MM.1S (cell line): ENCODE measurements at regions not wholly inside any gene's neighbourhood (a gene's known extent, or its start where the extent isn't known, plus 50 kb on each side); places are given as distances from the start of the nearest gene placed in this dataset.

ENCODE experiments used
- DNase-seq: peaks from one replicate; pipeline ENCODE4 v3.0.0-alpha.2; 2015
- H2AFZ ChIP-seq: fragments of 300-600 bp; sonication (generic); 2 replicates; pipeline ENCODE4 v1.6.0; 2016; ENCODE audit warnings: antibody characterized with exemption, low read length
- H3F3A ChIP-seq: fragments of 300-600 bp; sonication (generic); 2 replicates; pipeline ENCODE4 v1.6.1; 2016; ENCODE audit warnings: mild to moderate bottlenecking, antibody characterized with exemption, low read length, moderate library complexity, mixed read lengths; ENCODE audit not compliant: insufficient read depth
- H3K27ac ChIP-seq: fragments of 300-600 bp; sonication (generic); 2 replicates; pipeline ENCODE4 v1.5.1; 2016; ENCODE audit warnings: mild to moderate bottlenecking, low read length
- H3K27me3 ChIP-seq: fragments of 300-600 bp; sonication (generic); replicated peaks from 2 replicates; pipeline ENCODE4 v1.6.0; 2016; ENCODE audit warnings: low read length; ENCODE audit not compliant: insufficient read depth
- H3K36me3 ChIP-seq: fragments of 300-600 bp; sonication (generic); replicated peaks from 2 replicates; pipeline ENCODE4 v1.6.1; 2016; ENCODE audit warnings: mild to moderate bottlenecking, low read length, mixed read lengths; ENCODE audit not compliant: insufficient read depth
- H3K4me1 ChIP-seq: fragments of 300-600 bp; sonication (generic); 2 replicates; pipeline ENCODE4 v1.6.1; 2016; ENCODE audit warnings: low read length, mixed read lengths
- H3K4me2 ChIP-seq: fragments of 300-600 bp; sonication (generic); 2 replicates; pipeline ENCODE4 v1.6.0; 2016; ENCODE audit warnings: low read depth, low read length
- H3K4me3 ChIP-seq: fragments of 300-600 bp; sonication (generic); 2 replicates; pipeline ENCODE4 v1.5.1; 2016; ENCODE audit warnings: low read length, mixed read lengths
- H3K79me2 ChIP-seq: fragments of 300-600 bp; sonication (generic); 2 replicates; pipeline ENCODE4 v1.6.1; 2016; ENCODE audit warnings: mixed run types, low read length, mixed read lengths
- H3K9ac ChIP-seq: fragments of 300-600 bp; sonication (generic); 2 replicates; pipeline ENCODE4 v1.6.1; 2016; ENCODE audit warnings: low read length, mixed read lengths
- H3K9me2 ChIP-seq: fragments of 300-600 bp; sonication (generic); replicated peaks from 2 replicates; pipeline ENCODE4 v1.6.1; 2016; ENCODE audit warnings: mild to moderate bottlenecking, low read length, mixed read lengths; ENCODE audit not compliant: insufficient read depth
- H3K9me3 ChIP-seq: fragments of 300-600 bp; sonication (generic); replicated peaks from 2 replicates; pipeline ENCODE4 v1.6.1; 2016; ENCODE audit warnings: mild to moderate bottlenecking, low read length, mixed read lengths; ENCODE audit not compliant: insufficient read depth
- H4K20me1 ChIP-seq: fragments of 300-600 bp; sonication (generic); 2 replicates; pipeline ENCODE4 v1.6.1; 2016; ENCODE audit warnings: mild to moderate bottlenecking, low read length, moderate library complexity, mixed read lengths; ENCODE audit not compliant: insufficient read depth
- EZH2 ChIP-seq: fragments of 300-600 bp; sonication (generic); optimal IDR thresholded peaks from 2 replicates; pipeline ENCODE3; 2017; ENCODE audit warnings: low read depth, mild to moderate bottlenecking, antibody characterized with exemption, low read length, mixed read lengths
- EZH2phosphoT487 ChIP-seq: fragments of 300-600 bp; sonication (generic); IDR thresholded peaks from 2 replicates; pipeline ENCODE4 v1.6.1; 2018; ENCODE audit warnings: antibody characterized with exemption, low read length
- TF ChIP-seq, protein P1 (sequence below): fragments of 300-600 bp; sonication (generic); IDR thresholded peaks from 2 replicates; pipeline ENCODE4 v1.5.1; 2016; ENCODE audit warnings: antibody characterized with exemption, low read length, mixed read lengths

- H3K27me3 ChIP-seq, result no peaks in the 10 kb centered on the region
- H3K9me3 ChIP-seq, result no peaks in the 10 kb centered on the region
- H2AFZ ChIP-seq, result no peak overlapping the region
- no peaks in the 10 kb centered on the region for H4K20me1 ChIP-seq
- H3K9ac ChIP-seq, result no peak overlapping the region
- H3K79me2 ChIP-seq, result no peaks in the 10 kb centered on the region
- DNase-seq, result no peak
- no peak overlapping the region for H3K4me2 ChIP-seq
- no peaks in the 10 kb centered on the region for H3K36me3 ChIP-seq
- TF ChIP-seq, protein P1, sequence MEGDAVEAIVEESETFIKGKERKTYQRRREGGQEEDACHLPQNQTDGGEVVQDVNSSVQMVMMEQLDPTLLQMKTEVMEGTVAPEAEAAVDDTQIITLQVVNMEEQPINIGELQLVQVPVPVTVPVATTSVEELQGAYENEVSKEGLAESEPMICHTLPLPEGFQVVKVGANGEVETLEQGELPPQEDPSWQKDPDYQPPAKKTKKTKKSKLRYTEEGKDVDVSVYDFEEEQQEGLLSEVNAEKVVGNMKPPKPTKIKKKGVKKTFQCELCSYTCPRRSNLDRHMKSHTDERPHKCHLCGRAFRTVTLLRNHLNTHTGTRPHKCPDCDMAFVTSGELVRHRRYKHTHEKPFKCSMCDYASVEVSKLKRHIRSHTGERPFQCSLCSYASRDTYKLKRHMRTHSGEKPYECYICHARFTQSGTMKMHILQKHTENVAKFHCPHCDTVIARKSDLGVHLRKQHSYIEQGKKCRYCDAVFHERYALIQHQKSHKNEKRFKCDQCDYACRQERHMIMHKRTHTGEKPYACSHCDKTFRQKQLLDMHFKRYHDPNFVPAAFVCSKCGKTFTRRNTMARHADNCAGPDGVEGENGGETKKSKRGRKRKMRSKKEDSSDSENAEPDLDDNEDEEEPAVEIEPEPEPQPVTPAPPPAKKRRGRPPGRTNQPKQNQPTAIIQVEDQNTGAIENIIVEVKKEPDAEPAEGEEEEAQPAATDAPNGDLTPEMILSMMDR, result no peak
- TF ChIP-seq EZH2 (no peak), EZH2phosphoT487 (no peak)
- H3K4me3 ChIP-seq, result no peak overlapping the region
- H3F3A ChIP-seq, result no peaks in the 10 kb centered on the region
- no peak overlapping the region for H3K27ac ChIP-seq
- H3K4me1 ChIP-seq, result no peaks in the 10 kb centered on the region
- H3K9me2 ChIP-seq, result no peaks in the 10 kb centered on the region
These were observed 568.7 kb upstream of the MGMT start for GRCh38 chr10:128898133-128898915.

- Histone ChIP-seq H3K9ac (no peak overlapping the region), H4K20me1 (no peaks in the 10 kb centered on the region)
These were observed 568.2 kb upstream of the MGMT start for GRCh38 chr10:128898916-128899195.

GRCh38 chr10:128900456-128900855 lies 566.6 kb upstream of the MGMT start:
- no peak for DNase-seq

More at GRCh38 chr10:128898916-128899195, 568.2 kb upstream of the MGMT start:
- H3K27me3 ChIP-seq, result no peaks in the 10 kb centered on the region
- H3K4me2 ChIP-seq, result no peak overlapping the region
- no peaks in the 10 kb centered on the region for H3K9me3 ChIP-seq
- H3K9me2 ChIP-seq, result no peaks in the 10 kb centered on the region
- TF ChIP-seq, protein P1, result no peak
- no peak for TF ChIP-seq EZH2
- no peak for TF ChIP-seq EZH2phosphoT487
- no peak overlapping the region for H3K4me3 ChIP-seq
- H3K27ac ChIP-seq, result no peak overlapping the region
- H3K79me2 ChIP-seq, result no peaks in the 10 kb centered on the region
- no peaks in the 10 kb centered on the region for H3F3A ChIP-seq
- DNase-seq, result no peak
- H3K36me3 ChIP-seq, result no peaks in the 10 kb centered on the region
- H3K4me1 ChIP-seq, result no peaks in the 10 kb centered on the region
- no peak overlapping the region for H2AFZ ChIP-seq

More at GRCh38 chr10:128900456-128900855, 566.6 kb upstream of the MGMT start:
- Histone ChIP-seq H3K4me3 (no peak overlapping the region), H4K20me1 (no peaks in the 10 kb centered on the region), H3K79me2 (no peaks in the 10 kb centered on the region), H3K4me2 (no peak overlapping the region), H2AFZ (no peak overlapping the region), H3K4me1 (no peaks in the 10 kb centered on the region), H3K36me3 (no peaks in the 10 kb centered on the region), H3K27me3 (no peaks in the 10 kb centered on the region), H3K9ac (no peak overlapping the region), H3F3A (no peaks in the 10 kb centered on the region), H3K9me3 (no peaks in the 10 kb centered on the region), H3K9me2 (no peaks in the 10 kb centered on the region), H3K27ac (no peak overlapping the region)
- TF ChIP-seq EZH2 (no peak), EZH2phosphoT487 (no peak)
- TF ChIP-seq, protein P1, result no peak
